ENCODE measurements at regions not wholly inside any gene's neighbourhood (a gene's known extent, or its start where the extent isn't known, plus 50 kb on each side); places are given as distances from the start of the nearest gene placed in this dataset.

GRCh38 chr3:106707347-106707746 is 669.9 kb upstream of the CCDC54 start:
- Histone ChIP-seq H3K27ac (no peak overlapping the region), H3K4me3 (no peak overlapping the region)
- no peak for TF ChIP-seq CTCF (IDR thresholded peaks at IDR 0.05)
- DNase-seq (ENCODE audit: low spot score) = no peak

- no peak overlapping the region for H3K4me3 ChIP-seq
- no peak for DNase-seq (ENCODE audit: low spot score)
- no peak overlapping the region for H3K27ac ChIP-seq
- TF ChIP-seq CTCF (IDR thresholded peaks at IDR 0.05) = no peak
These were observed 666.6 kb upstream of the CCDC54 start for GRCh38 chr3:106710596-106710995.

- Histone ChIP-seq H3K27ac (no peak overlapping the region), H3K4me3 (no peak overlapping the region)
- no peak for TF ChIP-seq CTCF (IDR thresholded peaks at IDR 0.05)
- DNase-seq (ENCODE audit: low spot score) = no peak
These were observed 665.6 kb upstream of the CCDC54 start for GRCh38 chr3:106711650-106712049.

- TF ChIP-seq CTCF (IDR thresholded peaks at IDR 0.05) = no peak
- DNase-seq (ENCODE audit: low spot score) = no peak
- Histone ChIP-seq H3K27ac (no peak overlapping the region), H3K4me3 (no peak overlapping the region)
These were observed 662.8 kb upstream of the CCDC54 start for GRCh38 chr3:106714400-106714799.

- no peak for DNase-seq (ENCODE audit: low spot score)
These were observed 662.0 kb upstream of the CCDC54 start for GRCh38 chr3:106715286-106715685.

GRCh38 chr3:106717178-106717780 is 660.0 kb upstream of the CCDC54 start:
- TF ChIP-seq CTCF (IDR thresholded peaks at IDR 0.05) = no peak
- no peak for DNase-seq (ENCODE audit: low spot score)
- Histone ChIP-seq H3K4me3 (no peak overlapping the region), H3K27ac (no peak overlapping the region)

More at GRCh38 chr3:106715286-106715685, 662.0 kb upstream of the CCDC54 start:
- no peak for TF ChIP-seq CTCF (IDR thresholded peaks at IDR 0.05)
- Histone ChIP-seq H3K4me3 (no peak overlapping the region), H3K27ac (no peak overlapping the region)

GRCh38 chr3:106719077-106719476 is 658.2 kb upstream of the CCDC54 start:
- Histone ChIP-seq H3K4me3 (no peak overlapping the region), H3K27ac (no peak overlapping the region)
- no peak for DNase-seq (ENCODE audit: low spot score)
- TF ChIP-seq CTCF (IDR thresholded peaks at IDR 0.05) = no peak
